Ishikawa (cell line): ENCODE measurements at regions not wholly inside any gene's neighbourhood (a gene's known extent, or its start where the extent isn't known, plus 50 kb on each side); places are given as distances from the start of the nearest gene placed in this dataset.

Experiments
- EGR1 ChIP-seq: IDR thresholded peaks from 2 replicates; pipeline ENCODE4 v1.6.1; 2012
- EP300 ChIP-seq: IDR thresholded peaks from 2 replicates; pipeline ENCODE4 v1.6.1; 2012; ENCODE audit warnings: borderline replicate concordance
- FOXM1 ChIP-seq: IDR thresholded peaks from 2 replicates; pipeline ENCODE4 v1.6.1; 2012; ENCODE audit warnings: low read depth, borderline replicate concordance
- NFIC ChIP-seq: IDR thresholded peaks from 2 replicates; pipeline ENCODE4 v1.6.1; 2012
- RAD21 ChIP-seq: IDR thresholded peaks from 2 replicates; pipeline ENCODE4 v1.6.1; 2012; ENCODE audit warnings: low read depth
- REST ChIP-seq: IDR thresholded peaks from 2 replicates; pipeline ENCODE4 v1.6.1; 2012; ENCODE audit warnings: low read depth, mild to moderate bottlenecking
- TAF1 ChIP-seq: IDR thresholded peaks from 2 replicates; pipeline ENCODE4 v1.6.1; 2012; ENCODE audit warnings: low read depth, mild to moderate bottlenecking
- TCF12 ChIP-seq: IDR thresholded peaks from 2 replicates; pipeline ENCODE4 v1.6.1; 2012; ENCODE audit warnings: low read depth
- YY1 ChIP-seq: IDR thresholded peaks from 2 replicates; pipeline ENCODE4 v1.6.1; 2012; ENCODE audit warnings: low read depth
- TF ChIP-seq, protein P1 (sequence below): IDR thresholded peaks from 2 replicates; pipeline ENCODE4 v1.6.1; 2012

DNA sequence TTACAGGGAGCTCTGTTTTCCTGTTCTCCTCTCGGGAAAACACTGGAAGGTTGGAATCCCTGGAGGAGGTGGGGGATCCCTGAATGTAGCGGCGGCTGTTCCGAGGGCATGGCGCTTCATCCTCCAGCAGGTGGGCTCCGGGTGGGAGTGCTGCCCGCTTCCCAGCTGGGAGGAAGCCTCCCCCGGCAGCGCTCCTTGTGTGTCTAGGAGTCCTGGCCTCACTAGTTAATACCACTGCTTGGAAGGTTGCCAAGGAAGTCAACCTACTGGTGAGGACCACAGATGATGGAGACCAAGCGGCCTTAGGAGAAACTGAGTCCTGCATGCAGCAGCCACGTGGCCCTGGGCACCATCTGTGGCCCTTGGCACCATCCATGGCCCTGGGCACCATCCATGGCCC is 151.9 kb upstream of the PFKP start:
- TF ChIP-seq FOXM1 (no peak), REST (no peak), EP300 (no peak), TCF12 (no peak), EGR1 (no peak), YY1 (no peak), TAF1 (no peak), NFIC (no peak), RAD21 (no peak)
- TF ChIP-seq, protein P1, sequence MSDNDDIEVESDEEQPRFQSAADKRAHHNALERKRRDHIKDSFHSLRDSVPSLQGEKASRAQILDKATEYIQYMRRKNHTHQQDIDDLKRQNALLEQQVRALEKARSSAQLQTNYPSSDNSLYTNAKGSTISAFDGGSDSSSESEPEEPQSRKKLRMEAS = no peak
